GM12864 (cell line): ENCODE measurements at regions not wholly inside any gene's neighbourhood (a gene's known extent, or its start where the extent isn't known, plus 50 kb on each side); places are given as distances from the start of the nearest gene placed in this dataset.

ENCODE experiments used
- DNase-seq: peaks from one replicate; pipeline ENCODE4 v3.0.0-alpha.2; 2011; ENCODE audit warnings: low read depth
- H3K4me3 ChIP-seq: 2 replicates; pipeline ENCODE4 v1.5.1; 2011; ENCODE audit warnings: mild to moderate bottlenecking, low read depth, low read length, control low read depth
- CTCF ChIP-seq: IDR thresholded peaks from 2 replicates; pipeline ENCODE4 v1.5.1; 2011; ENCODE audit warnings: low read depth, mild to moderate bottlenecking, moderate library complexity, low read length, control low read depth, inconsistent platforms; ENCODE audit errors: missing control alignments

- no peak overlapping the region for H3K4me3 ChIP-seq
- no peak for DNase-seq
- TF ChIP-seq CTCF = no peak
Observed at GRCh38 chr5:90128551-90128950, 281.0 kb downstream of the CETN3 start.

DNA sequence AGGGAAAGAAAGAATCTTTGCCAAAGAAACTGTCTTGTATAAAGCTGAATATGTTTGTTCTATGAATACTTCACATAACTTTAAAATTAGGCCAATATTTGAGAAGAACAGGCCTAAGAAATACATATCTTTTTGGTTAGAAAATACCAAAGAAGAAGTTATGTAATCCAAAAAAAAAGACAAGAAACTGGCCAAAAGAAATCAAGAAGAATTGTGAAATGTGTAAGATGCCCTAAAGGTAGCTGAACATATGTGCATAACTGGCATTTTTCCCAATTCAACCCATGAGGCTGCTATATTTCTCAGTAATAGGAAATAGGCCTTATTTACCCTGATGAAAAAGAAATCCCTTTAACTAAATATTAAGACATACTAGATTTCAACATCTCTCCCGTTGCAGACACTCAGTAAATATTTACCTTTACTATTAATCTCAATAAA lies 290.0 kb downstream of the CETN3 start:
- DNase-seq = no peak
- TF ChIP-seq CTCF = no peak
- no peak overlapping the region for H3K4me3 ChIP-seq

GRCh38 chr5:90117005-90117404 lies 292.6 kb downstream of the CETN3 start:
- TF ChIP-seq CTCF = no peak
- no peak for DNase-seq
- H3K4me3 ChIP-seq = no peak overlapping the region

DNA sequence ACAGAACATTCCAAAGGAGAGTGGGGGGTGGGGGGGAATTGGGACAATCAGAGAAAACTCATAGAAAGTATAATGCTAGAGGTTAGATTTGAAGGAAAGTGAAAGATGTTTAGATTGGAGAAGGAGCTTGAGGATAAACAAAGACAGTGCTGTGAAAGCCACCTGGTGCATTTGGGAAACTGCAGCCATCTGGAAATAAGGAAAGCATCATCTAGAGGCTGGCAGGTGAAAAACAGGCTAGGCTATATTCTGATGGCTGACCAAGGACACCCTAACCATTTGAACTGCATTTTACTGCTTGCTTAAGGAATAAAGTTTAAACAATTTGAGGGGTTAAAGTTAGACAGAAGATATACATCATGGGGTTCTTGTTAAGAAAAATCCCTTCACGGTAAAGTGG lies 296.4 kb downstream of the CETN3 start:
- no peak for TF ChIP-seq CTCF
- DNase-seq = no peak
- H3K4me3 ChIP-seq = no peak overlapping the region

GRCh38 chr5:90112033-90112692 lies 297.4 kb downstream of the CETN3 start:
- no peak overlapping the region for H3K4me3 ChIP-seq
- no peak for DNase-seq
- no peak for TF ChIP-seq CTCF

- DNase-seq = no peak
- no peak overlapping the region for H3K4me3 ChIP-seq
- TF ChIP-seq CTCF = no peak
Observed at GRCh38 chr5:90111364-90112032, 298.1 kb downstream of the CETN3 start.

DNA sequence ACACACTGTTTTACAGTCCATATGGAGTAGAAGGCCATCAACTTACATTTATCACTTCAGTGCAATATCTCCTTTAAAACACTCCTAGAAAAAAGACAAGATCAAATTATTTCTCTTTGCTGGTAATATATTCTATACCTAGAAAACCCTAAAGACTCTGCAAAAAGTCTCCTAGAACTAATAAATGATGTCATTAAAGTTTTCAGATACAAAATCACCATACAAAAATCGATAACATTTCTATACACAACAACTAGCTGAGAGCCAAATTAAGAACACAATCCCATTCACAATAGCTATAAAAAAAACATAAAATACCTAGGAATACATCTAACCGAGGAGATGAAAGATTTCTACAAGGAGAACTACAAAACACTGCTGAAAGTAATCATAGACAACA lies 300.3 kb downstream of the CETN3 start:
- no peak for DNase-seq
- H3K4me3 ChIP-seq = no peak overlapping the region
- TF ChIP-seq CTCF = no peak
